Hepatocyte (in vitro differentiated cells): ENCODE measurements at regions not wholly inside any gene's neighbourhood (a gene's known extent, or its start where the extent isn't known, plus 50 kb on each side); places are given as distances from the start of the nearest gene placed in this dataset.
A peak's percentile ranks its signal among the peaks of the same experiment; 100 is the strongest.

Source experiments
- DNase-seq: peaks from one replicate; pipeline ENCODE4 v3.0.0-alpha.2; 2016; ENCODE audit warnings: low spot score
- H2AFZ ChIP-seq: fragments of 200-600 bp; sonication (generic); 2 replicates; pipeline ENCODE4 v1.6.0; 2016; ENCODE audit warnings: antibody characterized with exemption, mild to moderate bottlenecking
- H3K27ac ChIP-seq: fragments of 200-600 bp; sonication (generic); 2 replicates; pipeline ENCODE4 v1.5.1; 2016; ENCODE audit warnings: mild to moderate bottlenecking
- H3K27me3 ChIP-seq: fragments of 200-600 bp; sonication (generic); 2 replicates; pipeline ENCODE4 v1.6.1; 2016
- H3K36me3 ChIP-seq: fragments of 200-600 bp; sonication (generic); replicated peaks from 2 replicates; pipeline ENCODE4 v1.5.1; 2016; ENCODE audit warnings: low read depth; ENCODE audit not compliant: insufficient read depth
- H3K4me1 ChIP-seq: fragments of 200-600 bp; sonication (generic); 2 replicates; pipeline ENCODE4 v1.5.1; 2016; ENCODE audit warnings: mild to moderate bottlenecking, moderate library complexity; ENCODE audit not compliant: insufficient read depth
- H3K4me2 ChIP-seq: fragments of 200-600 bp; sonication (generic); 2 replicates; pipeline ENCODE4 v1.6.0; 2016
- H3K4me3 ChIP-seq: fragments of 200-600 bp; sonication (generic); 2 replicates; pipeline ENCODE4 v1.5.1; 2016; ENCODE audit warnings: mild to moderate bottlenecking
- H3K79me2 ChIP-seq: fragments of 200-600 bp; sonication (generic); 2 replicates; pipeline ENCODE4 v1.6.0; 2017; ENCODE audit warnings: mild to moderate bottlenecking
- H3K9me2 ChIP-seq: fragments of 200-600 bp; sonication (generic); replicated peaks from 2 replicates; pipeline ENCODE4 v1.6.0; 2017; ENCODE audit warnings: mild to moderate bottlenecking; ENCODE audit not compliant: insufficient read depth
- H3K9me3 ChIP-seq: fragments of 200-600 bp; sonication (generic); 2 replicates; pipeline ENCODE4 v1.5.1; 2016; ENCODE audit warnings: low read depth, mild to moderate bottlenecking
- H4K20me1 ChIP-seq: fragments of 200-600 bp; sonication (generic); 2 replicates; pipeline ENCODE4 v1.6.0; 2016; ENCODE audit warnings: mild to moderate bottlenecking; ENCODE audit not compliant: insufficient read depth, poor library complexity, severe bottlenecking
- EZH2 ChIP-seq: fragments of 200-600 bp; sonication (generic); IDR thresholded peaks from 2 replicates; pipeline ENCODE4 v1.6.1; 2016; ENCODE audit warnings: antibody characterized with exemption, mild to moderate bottlenecking, borderline replicate concordance
- EZH2phosphoT487 ChIP-seq: fragments of 200-600 bp; sonication (generic); IDR thresholded peaks from one replicate; pipeline ENCODE4 v1.6.1; 2018; ENCODE audit warnings: antibody characterized with exemption, mild to moderate bottlenecking, low read depth, moderate library complexity; ENCODE audit not compliant: unreplicated experiment, severe bottlenecking
- whole genome bisulfite sequencing: methylation state at CpG from one replicate; pipeline ENCODE4 v1.1.6; 2016; ENCODE audit warnings: low lambda C conversion rate; ENCODE audit errors: missing lambda C conversion rate; 5-methylcytosine and 5-hydroxymethylcytosine counted together
- TF ChIP-seq, protein P1 (sequence below): fragments of 200-600 bp; sonication (generic); IDR thresholded peaks from 2 replicates; pipeline ENCODE4 v1.5.1; 2016; ENCODE audit warnings: antibody characterized with exemption, mild to moderate bottlenecking; ENCODE audit not compliant: poor library complexity

DNA sequence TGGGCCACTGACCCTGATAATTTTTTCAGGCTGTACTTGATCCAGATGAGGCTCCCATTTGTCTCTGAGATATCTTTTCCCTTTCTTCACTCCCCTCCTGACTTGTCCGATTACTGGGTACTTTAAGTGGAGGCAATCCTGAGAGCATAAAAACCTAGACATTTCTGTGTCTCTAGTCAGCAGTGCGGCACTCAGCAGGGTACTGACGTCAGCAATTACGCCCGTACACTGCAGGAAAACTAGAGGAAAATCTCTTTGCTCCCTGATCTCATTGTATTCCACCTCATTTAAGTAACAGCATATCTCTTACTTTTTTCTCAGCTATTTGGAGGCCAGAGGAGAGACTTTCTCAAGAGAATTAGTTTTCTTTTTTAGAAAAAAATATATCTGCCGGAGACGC lies 315.5 kb upstream of the OR4E1 start:
- H3K9me2 ChIP-seq = no peaks in the 10 kb centered on the region
- no peaks in the 10 kb centered on the region for H4K20me1 ChIP-seq
- no peak overlapping the region for H2AFZ ChIP-seq
- H3K27ac ChIP-seq = no peak overlapping the region
- H3K4me2 ChIP-seq = no peak overlapping the region
- WGBS = 85% methylated on average over 7 of the region's 7 CpGs
- no peaks in the 10 kb centered on the region for H3K4me1 ChIP-seq
- H3K79me2 ChIP-seq = no peaks in the 10 kb centered on the region
- DNase-seq = no peak
- peaks cover 11% of the 10 kb centered on the region for H3K27me3 ChIP-seq
- TF ChIP-seq, protein P1, sequence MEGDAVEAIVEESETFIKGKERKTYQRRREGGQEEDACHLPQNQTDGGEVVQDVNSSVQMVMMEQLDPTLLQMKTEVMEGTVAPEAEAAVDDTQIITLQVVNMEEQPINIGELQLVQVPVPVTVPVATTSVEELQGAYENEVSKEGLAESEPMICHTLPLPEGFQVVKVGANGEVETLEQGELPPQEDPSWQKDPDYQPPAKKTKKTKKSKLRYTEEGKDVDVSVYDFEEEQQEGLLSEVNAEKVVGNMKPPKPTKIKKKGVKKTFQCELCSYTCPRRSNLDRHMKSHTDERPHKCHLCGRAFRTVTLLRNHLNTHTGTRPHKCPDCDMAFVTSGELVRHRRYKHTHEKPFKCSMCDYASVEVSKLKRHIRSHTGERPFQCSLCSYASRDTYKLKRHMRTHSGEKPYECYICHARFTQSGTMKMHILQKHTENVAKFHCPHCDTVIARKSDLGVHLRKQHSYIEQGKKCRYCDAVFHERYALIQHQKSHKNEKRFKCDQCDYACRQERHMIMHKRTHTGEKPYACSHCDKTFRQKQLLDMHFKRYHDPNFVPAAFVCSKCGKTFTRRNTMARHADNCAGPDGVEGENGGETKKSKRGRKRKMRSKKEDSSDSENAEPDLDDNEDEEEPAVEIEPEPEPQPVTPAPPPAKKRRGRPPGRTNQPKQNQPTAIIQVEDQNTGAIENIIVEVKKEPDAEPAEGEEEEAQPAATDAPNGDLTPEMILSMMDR = no peak
- no peak for TF ChIP-seq EZH2phosphoT487
- no peak for TF ChIP-seq EZH2
- no peaks in the 10 kb centered on the region for H3K36me3 ChIP-seq
- H3K4me3 ChIP-seq = no peak overlapping the region
- H3K9me3 ChIP-seq = no peaks in the 10 kb centered on the region

DNA sequence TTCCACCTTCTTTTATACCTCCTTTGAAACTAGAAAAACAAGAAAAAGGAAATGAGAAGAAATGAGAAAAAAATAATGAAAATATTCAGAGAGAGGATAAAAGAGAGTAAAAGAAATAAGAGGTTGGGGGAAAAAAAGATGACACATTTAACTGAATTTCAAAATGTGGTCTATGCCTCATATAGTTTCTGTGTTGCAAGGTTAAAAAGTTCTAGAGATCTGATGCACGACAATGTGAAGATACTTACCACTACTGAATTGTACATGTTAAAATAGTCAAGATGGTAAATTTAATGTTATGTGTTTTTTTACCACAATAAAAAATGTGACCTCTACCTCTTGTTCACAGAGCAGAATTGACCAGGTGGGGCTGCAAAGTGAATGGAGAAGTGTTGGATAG lies 314.8 kb upstream of the OR4E1 start:
- Histone ChIP-seq H3K79me2 (no peaks in the 10 kb centered on the region), H3K27ac (no peak overlapping the region), H3K9me3 (no peaks in the 10 kb centered on the region), H2AFZ (no peak overlapping the region), H3K9me2 (no peaks in the 10 kb centered on the region), H3K4me2 (no peak overlapping the region), H4K20me1 (no peaks in the 10 kb centered on the region), H3K36me3 (no peaks in the 10 kb centered on the region), H3K4me1 (no peaks in the 10 kb centered on the region), H3K4me3 (no peak overlapping the region), H3K27me3 (peaks cover 11% of the 10 kb centered on the region)
- DNase-seq = no peak
- TF ChIP-seq EZH2phosphoT487 = no peak
- TF ChIP-seq, protein P1 = no peak
- no peak for TF ChIP-seq EZH2
- WGBS = 88% methylated on average over 1 of the region's 1 CpG

DNA sequence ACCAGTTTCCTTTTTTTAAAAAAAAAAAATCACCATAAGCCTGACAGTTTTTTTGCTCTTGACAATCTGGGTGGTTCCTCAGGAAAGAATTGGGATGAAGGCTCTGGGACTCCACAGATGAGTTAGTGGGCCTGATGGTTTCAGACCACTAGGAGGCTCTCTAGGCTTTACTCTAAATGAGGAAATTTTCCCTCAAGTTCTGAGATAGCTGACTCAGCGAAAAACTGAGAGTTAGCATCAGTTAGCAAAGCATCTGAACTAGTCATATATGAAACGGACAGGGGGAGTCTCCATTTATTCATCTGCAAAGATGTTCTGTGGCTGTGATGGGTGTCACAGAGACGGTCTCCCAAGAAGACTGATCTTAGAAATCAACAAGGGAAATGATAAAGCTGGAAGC lies 314.3 kb upstream of the OR4E1 start:
- Histone ChIP-seq H3K27me3 (peaks cover 11% of the 10 kb centered on the region), H3K9me2 (no peaks in the 10 kb centered on the region), H3K36me3 (no peaks in the 10 kb centered on the region), H3K9me3 (no peaks in the 10 kb centered on the region), H3K4me3 (no peak overlapping the region), H4K20me1 (no peaks in the 10 kb centered on the region), H3K4me1 (no peaks in the 10 kb centered on the region), H3K4me2 (no peak overlapping the region), H2AFZ (no peak overlapping the region), H3K79me2 (no peaks in the 10 kb centered on the region), H3K27ac (no peak overlapping the region)
- TF ChIP-seq, protein P1 = peak; percentile 58
- TF ChIP-seq EZH2phosphoT487 = no peak
- no peak for TF ChIP-seq EZH2
- 19% methylated on average over 3 of the region's 3 CpGs for WGBS
- peak; percentile 77 for DNase-seq

DNA sequence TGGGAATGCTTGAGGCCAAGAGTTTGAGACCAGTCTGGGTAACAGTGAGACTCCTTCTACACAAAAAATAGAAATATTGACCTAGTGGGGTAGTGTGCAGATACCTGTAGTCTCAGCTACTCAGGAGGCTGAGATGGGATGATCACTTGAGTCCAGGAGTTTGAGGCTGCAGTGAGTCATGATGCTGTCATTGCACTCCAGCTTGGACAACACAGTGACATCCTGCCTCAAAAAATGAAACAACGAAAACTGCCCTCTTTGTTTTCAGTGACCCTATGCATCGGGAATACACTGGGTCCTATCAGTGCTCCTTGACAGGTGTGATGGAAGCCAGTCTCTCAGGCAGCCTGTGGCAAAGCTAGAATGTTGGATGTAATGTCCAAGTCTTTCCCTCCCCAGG lies 311.5 kb upstream of the OR4E1 start:
- H3K4me3 ChIP-seq = no peak overlapping the region
- no peak overlapping the region for H2AFZ ChIP-seq
- no peaks in the 10 kb centered on the region for H3K4me1 ChIP-seq
- no peaks in the 10 kb centered on the region for H4K20me1 ChIP-seq
- H3K4me2 ChIP-seq = no peak overlapping the region
- H3K27ac ChIP-seq = no peak overlapping the region
- WGBS = 30% methylated on average over 2 of the region's 2 CpGs
- H3K79me2 ChIP-seq = no peaks in the 10 kb centered on the region
- H3K36me3 ChIP-seq = no peaks in the 10 kb centered on the region
- H3K9me2 ChIP-seq = no peaks in the 10 kb centered on the region
- H3K9me3 ChIP-seq = no peaks in the 10 kb centered on the region
- no peak for DNase-seq
- H3K27me3 ChIP-seq = peaks cover 11% of the 10 kb centered on the region
- TF ChIP-seq EZH2 (no peak), EZH2phosphoT487 (no peak)
- TF ChIP-seq, protein P1 = no peak
